Amygdala (tissue), 56 donors: ENCODE measurements at regions not wholly inside any gene's neighbourhood (a gene's known extent, or its start where the extent isn't known, plus 50 kb on each side); places are given as distances from the start of the nearest gene placed in this dataset.

ENCODE experiments used
- DNase-seq, 56 donors: peaks; one replicate each; lab custom pipeline; 2025; lab: John Stamatoyannopoulos, UW

GRCh38 chr21:29436650-29437049 lies 137.9 kb downstream of the BACH1 start:
- no peak for DNase-seq

DNA sequence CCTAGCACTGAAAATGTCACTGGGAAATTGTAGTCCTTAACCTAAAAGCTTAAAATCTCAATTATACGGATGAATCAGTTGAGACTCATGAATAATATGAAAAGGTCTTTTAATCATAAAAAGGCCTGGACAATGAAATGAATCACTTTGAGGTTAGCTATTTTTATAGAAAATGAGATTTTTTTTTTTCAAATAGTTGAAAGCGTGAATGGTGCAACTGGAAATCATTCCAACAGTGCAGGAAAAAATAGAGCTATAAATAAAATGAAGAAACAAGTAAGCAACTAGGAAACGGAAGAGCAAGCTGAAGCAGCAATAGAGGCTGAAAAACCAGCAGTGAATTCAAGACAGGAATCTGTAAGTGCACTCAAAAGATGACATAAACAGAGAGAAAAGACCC lies 142.9 kb downstream of the BACH1 start:
- DNase-seq = no peak

GRCh38 chr21:29443411-29444010 lies 144.8 kb downstream of the BACH1 start:
- no peak for DNase-seq

DNA sequence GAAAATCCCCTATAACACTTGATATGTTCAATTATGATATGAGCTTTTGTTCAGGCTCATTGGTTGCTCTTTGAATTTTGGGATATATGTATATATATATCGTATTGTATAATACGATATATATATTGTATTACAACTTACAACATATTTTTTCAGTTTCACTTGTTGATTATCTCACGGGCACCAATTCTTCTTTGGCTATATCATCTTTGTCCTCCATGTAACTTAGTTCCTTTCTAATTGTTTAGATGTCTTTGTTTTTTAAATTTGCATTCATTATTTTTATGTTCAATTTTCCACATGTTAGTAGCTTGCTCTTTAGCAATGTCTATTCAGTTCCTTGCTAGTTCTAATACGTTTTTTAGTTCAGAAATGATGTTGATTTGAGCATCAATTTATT lies 150.0 kb downstream of the BACH1 start:
- no peak for DNase-seq

- DNase-seq = no peak
These were observed 150.7 kb downstream of the BACH1 start for GRCh38 chr21:29449306-29449950.

DNA sequence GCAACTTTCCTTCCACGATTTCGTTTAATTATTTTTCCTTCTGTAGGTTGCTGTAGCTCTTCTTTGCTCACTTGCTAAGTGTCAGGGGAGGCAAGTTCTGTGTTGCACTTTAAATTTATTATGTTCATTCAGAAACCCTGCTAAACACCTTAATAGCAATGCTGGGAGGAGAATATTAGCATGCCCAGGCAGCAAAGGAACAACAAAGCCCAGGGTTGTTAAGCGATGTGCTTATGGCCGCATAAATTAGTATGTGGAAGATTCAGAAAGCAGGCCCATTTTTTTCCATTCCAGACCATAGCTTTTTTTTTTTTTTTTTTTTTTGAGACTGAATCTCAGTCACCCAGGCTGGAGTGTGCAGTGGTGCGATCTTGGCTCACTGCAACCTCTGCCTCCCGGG lies 151.3 kb downstream of the BACH1 start:
- DNase-seq = no peak

DNA sequence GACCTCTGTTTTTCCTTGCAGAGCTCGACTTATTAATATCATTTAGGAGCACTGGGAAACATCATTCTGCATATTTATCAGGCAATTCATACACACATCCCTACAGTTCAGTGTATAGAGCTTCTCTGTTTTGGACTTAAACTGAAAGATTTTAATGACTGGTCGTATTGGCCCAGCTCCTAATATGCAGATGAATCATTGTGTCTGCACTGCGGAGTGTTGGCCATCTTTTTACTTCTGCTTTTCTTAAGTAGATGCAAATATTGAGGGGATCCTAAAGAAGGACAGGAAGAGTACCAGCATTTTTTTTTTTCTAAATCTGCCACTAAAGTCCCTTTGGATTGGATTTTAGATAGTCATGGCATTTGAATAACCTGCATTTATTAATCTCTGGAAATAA lies 154.8 kb downstream of the BACH1 start:
- DNase-seq = no peak

DNA sequence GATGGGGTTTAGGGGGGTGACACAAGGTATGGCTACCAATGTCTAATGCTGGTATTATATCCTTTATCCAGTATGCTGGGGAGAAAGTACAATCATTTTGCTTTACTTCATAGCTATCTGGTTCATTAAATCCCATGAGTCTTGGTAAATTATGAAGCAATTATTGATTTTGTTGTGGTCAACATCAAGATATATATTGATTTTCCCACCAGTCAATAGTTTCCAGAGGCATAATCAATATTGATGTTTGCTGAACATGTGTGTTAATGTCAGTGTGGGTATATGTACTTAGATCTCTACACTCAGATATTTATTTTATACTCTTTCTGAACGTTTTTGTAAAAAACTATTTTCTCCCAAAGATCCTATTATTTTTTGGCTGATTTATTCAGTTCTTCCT lies 155.5 kb downstream of the BACH1 start:
- DNase-seq = no peak

GRCh38 chr21:29462479-29462878 lies 163.8 kb downstream of the BACH1 start:
- DNase-seq = no peak

DNA sequence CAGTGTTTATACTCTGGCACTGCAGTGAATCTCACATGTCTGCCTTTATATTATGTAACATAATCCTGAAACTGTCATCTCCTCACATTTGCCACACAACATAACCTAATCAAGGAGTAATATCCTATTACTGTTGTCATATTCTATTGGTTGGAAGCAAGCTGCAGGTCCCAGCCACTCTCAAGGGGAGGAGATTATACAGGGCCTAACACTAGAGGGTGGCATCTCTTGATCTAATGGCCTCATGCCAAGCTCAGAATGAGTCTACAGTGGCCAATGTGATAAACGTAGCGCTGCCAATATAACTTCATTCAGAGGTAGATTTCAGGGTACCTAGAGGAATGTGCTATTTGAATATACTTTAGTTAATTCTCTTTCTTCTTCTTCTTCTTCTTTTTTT lies 166.8 kb downstream of the BACH1 start:
- DNase-seq = no peak

GRCh38 chr21:29466532-29466931 lies 167.8 kb downstream of the BACH1 start:
- DNase-seq = no peak

GRCh38 chr21:29470397-29470796 lies 171.7 kb downstream of the BACH1 start:
- DNase-seq = no peak

DNA sequence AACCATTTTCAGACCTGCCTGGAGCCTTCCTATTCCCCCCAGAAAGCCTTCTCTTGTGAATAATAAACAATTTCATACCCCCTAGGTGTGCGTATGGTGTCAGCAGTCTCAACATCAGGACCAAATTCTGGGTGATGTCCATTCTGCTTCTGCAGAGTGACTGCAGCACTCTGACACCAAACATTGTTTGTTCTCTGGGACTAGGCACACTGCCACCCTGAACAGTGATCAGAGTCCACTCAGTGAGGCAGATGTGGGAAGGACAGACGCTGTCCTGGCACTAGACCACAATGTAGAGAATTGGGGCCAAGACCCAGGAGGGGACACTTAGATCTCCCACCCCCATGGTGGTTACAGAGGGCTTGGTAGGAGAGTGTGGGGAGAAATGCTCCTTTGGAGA lies 175.1 kb downstream of the BACH1 start:
- peak in 1 of 56 donors; percentile 3 for DNase-seq

GRCh38 chr21:29475329-29475728 lies 176.6 kb downstream of the BACH1 start:
- no peak for DNase-seq

DNA sequence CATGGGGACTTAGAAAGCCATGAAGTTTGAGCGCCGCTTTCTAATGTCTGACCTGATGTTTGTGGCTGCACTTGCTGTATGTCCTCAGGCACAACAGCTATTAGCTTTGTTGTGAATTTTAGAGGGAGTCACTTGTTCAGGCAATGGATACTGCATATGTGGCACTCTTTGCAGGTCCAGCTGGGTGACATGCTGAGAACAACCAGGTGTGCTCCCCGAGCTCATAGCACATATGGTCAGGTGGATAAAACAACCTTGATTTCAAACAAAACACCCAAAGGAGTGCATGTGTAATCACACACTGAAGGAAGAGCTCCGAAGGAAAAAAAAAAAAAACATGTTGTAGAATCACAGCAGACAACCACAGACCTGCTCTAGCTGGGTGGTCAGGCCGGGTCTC lies 178.6 kb downstream of the BACH1 start:
- no peak for DNase-seq

DNA sequence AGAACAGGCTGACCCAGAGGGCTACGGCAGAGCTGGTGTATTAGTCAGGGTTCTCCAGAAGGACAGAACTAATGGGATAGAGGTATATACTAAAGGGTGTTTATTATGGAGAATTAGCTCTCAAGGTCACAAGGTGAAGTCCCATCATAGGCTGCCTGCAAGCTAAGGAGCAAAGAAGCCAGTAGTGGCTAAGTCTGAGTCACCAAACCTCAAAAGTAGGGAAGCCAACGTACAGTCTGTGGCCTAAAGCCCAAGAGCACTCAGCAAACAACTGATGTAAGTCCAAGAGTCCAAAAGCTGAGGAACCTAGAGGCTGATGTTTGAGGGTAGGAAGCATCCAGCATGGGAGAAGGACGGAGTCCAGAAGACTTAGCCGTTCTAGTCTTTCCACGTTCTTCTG lies 179.2 kb downstream of the BACH1 start:
- DNase-seq = no peak

DNA sequence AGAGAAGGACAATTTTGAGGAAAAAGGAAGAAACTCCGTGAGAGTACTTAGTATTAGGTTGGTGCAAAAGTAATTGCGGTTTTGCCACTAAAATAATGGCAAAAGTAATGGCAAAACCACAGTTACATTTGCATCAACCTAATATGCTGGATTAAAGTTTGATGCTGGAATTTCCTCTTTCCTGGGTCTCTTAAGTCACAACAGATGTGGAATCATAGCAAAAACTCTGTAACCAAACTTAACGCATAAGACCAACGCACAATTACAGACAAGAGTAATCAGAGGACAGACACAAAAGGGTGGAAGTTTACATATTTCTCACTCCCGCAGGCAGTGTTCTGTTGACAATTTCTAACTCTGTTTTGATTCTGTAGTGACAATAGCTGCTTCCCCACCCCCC lies 182.4 kb downstream of the BACH1 start:
- no peak for DNase-seq

DNA sequence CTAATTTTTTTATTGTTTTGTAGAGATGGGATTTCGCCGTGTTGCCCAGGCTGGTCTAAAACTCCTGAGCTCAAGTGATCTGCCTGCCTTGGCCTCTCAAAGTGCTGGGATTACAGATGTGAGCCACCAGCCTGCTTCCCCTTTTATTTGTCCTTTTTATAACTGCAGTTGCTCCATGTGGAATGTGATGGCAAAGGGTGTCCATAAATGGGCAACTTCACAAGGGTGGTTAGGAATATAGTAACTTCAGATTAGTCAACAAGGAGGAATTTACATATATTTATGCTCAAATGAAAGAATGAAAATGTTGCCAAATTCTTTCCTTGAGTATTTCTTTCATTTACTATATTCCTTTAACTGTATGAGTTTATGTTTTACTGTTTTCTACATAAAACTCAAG lies 182.9 kb downstream of the BACH1 start:
- DNase-seq = no peak

- DNase-seq = no peak
These were observed 187.6 kb downstream of the BACH1 start for GRCh38 chr21:29486306-29486807.
